ENCODE measurements at regions not wholly inside any gene's neighbourhood (a gene's known extent, or its start where the extent isn't known, plus 50 kb on each side); places are given as distances from the start of the nearest gene placed in this dataset.

- TF ChIP-seq SP1 (IDR thresholded peaks at IDR 0.05; ENCODE audit: low read depth, low read length) = no peak
- TF ChIP-seq CTCF (IDR thresholded peaks at IDR 0.05; ENCODE audit: control extremely low read depth in 1 of 3, insufficient read depth in 1 of 3, low read depth in 1 of 3, low read length in 3 of 3) = no peak
- no peak for TF ChIP-seq KDM1A (IDR thresholded peaks at IDR 0.05; ENCODE audit: borderline replicate concordance, low read length)
- TF ChIP-seq CREB1 (IDR thresholded peaks at IDR 0.05) = no peak
- TF ChIP-seq CHD7 (IDR thresholded peaks at IDR 0.05; ENCODE audit: insufficient replicate concordance, low read length) = no peak
- no peak for TF ChIP-seq PHF8 (conservative IDR thresholded peaks at IDR 0.05; ENCODE audit: low read depth, low read length)
- no peak for TF ChIP-seq MAX (IDR thresholded peaks at IDR 0.05)
- TF ChIP-seq YY1 (IDR thresholded peaks at IDR 0.05; ENCODE audit: low read depth, low read length) = no peak
- TF ChIP-seq EP300 (IDR thresholded peaks at IDR 0.05; ENCODE audit: borderline replicate concordance in 1 of 2, low read depth in 2 of 2, low read length in 2 of 2) = no peak
- TF ChIP-seq EZH2 (IDR thresholded peaks at IDR 0.05; ENCODE audit: low read depth, low read length, severe bottlenecking) = no peak
- TF ChIP-seq RNF2 (IDR thresholded peaks at IDR 0.05; ENCODE audit: borderline replicate concordance, low read depth, low read length, missing control alignments, poor library complexity, severe bottlenecking) = no peak
- TF ChIP-seq NRF1 (IDR thresholded peaks at IDR 0.05; ENCODE audit: low read depth, low read length) = no peak
- TF ChIP-seq JUN (IDR thresholded peaks at IDR 0.05; ENCODE audit: low read depth, low read length) = no peak
These were observed 738.6 kb upstream of the PIK3C3 start for GRCh38 chr18:41216341-41217003.

Measured in H1 (cell line).